SK-N-SH treated with all-trans-retinoic acid at 6 μM for 48 hours (cell line): ENCODE measurements at regions not wholly inside any gene's neighbourhood (a gene's known extent, or its start where the extent isn't known, plus 50 kb on each side); places are given as distances from the start of the nearest gene placed in this dataset.

ENCODE experiments used
- ATAC-seq: fragments of 200-7000 bp; cut with Tn5 transposase; 3 replicates; pipeline ENCODE4 v1.9.1; 2020; ENCODE audit warnings: mild to moderate bottlenecking, moderate library complexity
- ARNTL ChIP-seq: fragments of 450-650 bp; formaldehyde crosslinking; IDR thresholded peaks from 2 replicates; pipeline ENCODE4 v1.5.0; 2020; ENCODE audit warnings: low read depth, mild to moderate bottlenecking, moderate library complexity, borderline replicate concordance
- BACH2 ChIP-seq: fragments of 250-450 bp; sonication (Bioruptor Pico); IDR thresholded peaks from 2 replicates; pipeline ENCODE4 v1.9.0; 2021; ENCODE audit warnings: mild to moderate bottlenecking, borderline replicate concordance
- ESRRG ChIP-seq: fragments of 250-450 bp; sonication (Bioruptor Pico); IDR thresholded peaks from 2 replicates; pipeline ENCODE4 v1.6.1; 2021; ENCODE audit warnings: mild to moderate bottlenecking
- GLIS3 ChIP-seq: fragments of 250-450 bp; sonication (Bioruptor Pico); IDR thresholded peaks from 2 replicates; pipeline ENCODE4 v1.5.0; 2020; ENCODE audit warnings: mild to moderate bottlenecking, moderate library complexity
- PPARA ChIP-seq: fragments of 250-450 bp; sonication (Bioruptor Pico); IDR thresholded peaks from 2 replicates; pipeline ENCODE4 v1.5.0; 2020; ENCODE audit warnings: mild to moderate bottlenecking, borderline replicate concordance
- RARB ChIP-seq: fragments of 250-450 bp; sonication (Bioruptor Pico); IDR thresholded peaks from 2 replicates; pipeline ENCODE4 v1.8.0; 2021; ENCODE audit warnings: mild to moderate bottlenecking, moderate library complexity
- SNAI2 ChIP-seq: fragments of 250-450 bp; sonication (Bioruptor Pico); IDR thresholded peaks from 2 replicates; pipeline ENCODE4 v1.5.0; 2020; ENCODE audit warnings: mild to moderate bottlenecking, moderate library complexity
- TOX ChIP-seq: fragments of 250-450 bp; sonication (Bioruptor Pico); IDR thresholded peaks from 2 replicates; pipeline ENCODE4 v1.8.0; 2021; ENCODE audit warnings: mild to moderate bottlenecking, moderate library complexity, borderline replicate concordance
- ZC3H10 ChIP-seq: fragments of 250-450 bp; sonication (Bioruptor Pico); IDR thresholded peaks from 2 replicates; pipeline ENCODE4 v1.5.1; 2021; ENCODE audit warnings: mild to moderate bottlenecking, moderate library complexity
- ZFP3 ChIP-seq: fragments of 250-450 bp; sonication (Bioruptor Pico); IDR thresholded peaks from 2 replicates; pipeline ENCODE4 v1.5.0; 2020; ENCODE audit warnings: mild to moderate bottlenecking, moderate library complexity
- ZFP30 ChIP-seq: fragments of 450-650 bp; formaldehyde crosslinking; IDR thresholded peaks from 2 replicates; pipeline ENCODE4 v1.5.0; 2022; ENCODE audit warnings: mild to moderate bottlenecking, moderate library complexity
- ZNF565 ChIP-seq: fragments of 450-650 bp; formaldehyde crosslinking; conservative IDR thresholded peaks from 2 replicates; pipeline ENCODE4 v1.5.0; 2020; ENCODE audit warnings: low read depth, mild to moderate bottlenecking, moderate library complexity
- ZNF8 ChIP-seq: fragments of 450-650 bp; formaldehyde crosslinking; IDR thresholded peaks from 2 replicates; pipeline ENCODE4 v1.5.0; 2020; ENCODE audit warnings: mild to moderate bottlenecking, moderate library complexity
- TF ChIP-seq, protein P1 (sequence below): fragments of 250-450 bp; sonication (Bioruptor Pico); IDR thresholded peaks from 2 replicates; pipeline ENCODE4 v1.8.0; 2020; ENCODE audit warnings: mild to moderate bottlenecking, moderate library complexity, borderline replicate concordance
- TF ChIP-seq, protein P2 (sequence below): fragments of 250-450 bp; sonication (Bioruptor Pico); IDR thresholded peaks from 2 replicates; pipeline ENCODE4 v1.8.0; 2021; ENCODE audit warnings: low read depth, mild to moderate bottlenecking, moderate library complexity, borderline replicate concordance
- TF ChIP-seq, protein P3 (sequence below): fragments of 250-450 bp; sonication (Bioruptor Pico); IDR thresholded peaks from 2 replicates; pipeline ENCODE4 v1.5.0; 2020; ENCODE audit warnings: mild to moderate bottlenecking, moderate library complexity
- TF ChIP-seq, protein P4 (sequence below): fragments of 250-450 bp; sonication (Bioruptor Pico); IDR thresholded peaks from 2 replicates; pipeline ENCODE4 v1.5.1; 2021; ENCODE audit warnings: mild to moderate bottlenecking, moderate library complexity

DNA sequence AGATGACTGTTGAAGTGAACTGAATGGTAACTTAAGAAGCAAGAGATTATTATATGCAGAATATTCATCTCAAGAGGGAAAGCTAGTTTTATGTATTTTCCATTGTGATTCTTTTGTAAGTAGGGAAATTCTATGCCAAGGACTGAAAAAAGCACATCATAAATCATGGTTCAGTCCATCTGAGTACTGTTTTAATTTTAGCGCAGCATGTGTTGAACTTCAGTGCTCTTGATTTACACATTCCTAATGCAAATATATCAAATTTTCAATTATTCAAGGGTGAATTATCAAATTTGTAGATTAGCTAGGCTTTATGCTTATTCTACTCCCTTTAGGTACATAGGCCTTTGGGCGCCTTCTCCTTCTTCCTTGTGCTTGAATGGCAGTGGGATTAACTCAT lies 50.3 kb upstream of the TCF12 start:
- no peak for ATAC-seq
- TF ChIP-seq ESRRG (no peak), BACH2 (CRISPR knock-in tag) (no peak)
- TF ChIP-seq, protein P1, sequence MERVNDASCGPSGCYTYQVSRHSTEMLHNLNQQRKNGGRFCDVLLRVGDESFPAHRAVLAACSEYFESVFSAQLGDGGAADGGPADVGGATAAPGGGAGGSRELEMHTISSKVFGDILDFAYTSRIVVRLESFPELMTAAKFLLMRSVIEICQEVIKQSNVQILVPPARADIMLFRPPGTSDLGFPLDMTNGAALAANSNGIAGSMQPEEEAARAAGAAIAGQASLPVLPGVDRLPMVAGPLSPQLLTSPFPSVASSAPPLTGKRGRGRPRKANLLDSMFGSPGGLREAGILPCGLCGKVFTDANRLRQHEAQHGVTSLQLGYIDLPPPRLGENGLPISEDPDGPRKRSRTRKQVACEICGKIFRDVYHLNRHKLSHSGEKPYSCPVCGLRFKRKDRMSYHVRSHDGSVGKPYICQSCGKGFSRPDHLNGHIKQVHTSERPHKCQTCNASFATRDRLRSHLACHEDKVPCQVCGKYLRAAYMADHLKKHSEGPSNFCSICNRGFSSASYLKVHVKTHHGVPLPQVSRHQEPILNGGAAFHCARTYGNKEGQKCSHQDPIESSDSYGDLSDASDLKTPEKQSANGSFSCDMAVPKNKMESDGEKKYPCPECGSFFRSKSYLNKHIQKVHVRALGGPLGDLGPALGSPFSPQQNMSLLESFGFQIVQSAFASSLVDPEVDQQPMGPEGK = no peak

DNA sequence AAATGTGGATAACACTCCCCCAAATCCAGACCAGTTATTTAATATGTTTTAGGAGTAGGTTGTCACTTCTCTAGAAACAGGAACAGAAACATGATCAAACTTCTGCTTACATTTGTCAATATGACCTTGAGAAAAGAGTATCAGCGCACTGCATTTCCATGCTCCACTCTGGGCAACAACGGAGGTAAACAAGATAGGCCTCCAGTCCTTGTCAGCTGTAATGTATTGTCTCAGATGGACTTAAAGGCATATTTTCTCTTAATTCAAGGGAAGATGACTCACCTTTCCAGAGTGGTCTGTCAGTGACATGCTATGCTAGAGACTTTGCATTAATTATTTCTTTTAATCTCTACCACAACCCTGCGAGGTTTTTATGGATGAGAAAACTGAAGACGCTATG lies 51.6 kb upstream of the TCF12 start:
- ATAC-seq = peak; percentile 71
- TF ChIP-seq ZC3H10 = no peak
- no peak for TF ChIP-seq GLIS3 (CRISPR knock-in tag)
- TF ChIP-seq ARNTL = no peak
- no peak for TF ChIP-seq SNAI2
- TF ChIP-seq ZFP30 (CRISPR knock-in tag) = no peak
- TF ChIP-seq TOX (CRISPR knock-in tag) = no peak
- TF ChIP-seq PPARA (CRISPR knock-in tag) = no peak
- TF ChIP-seq ZFP3 (CRISPR knock-in tag) = no peak
- TF ChIP-seq ZNF8 = no peak
- TF ChIP-seq, protein P2, sequence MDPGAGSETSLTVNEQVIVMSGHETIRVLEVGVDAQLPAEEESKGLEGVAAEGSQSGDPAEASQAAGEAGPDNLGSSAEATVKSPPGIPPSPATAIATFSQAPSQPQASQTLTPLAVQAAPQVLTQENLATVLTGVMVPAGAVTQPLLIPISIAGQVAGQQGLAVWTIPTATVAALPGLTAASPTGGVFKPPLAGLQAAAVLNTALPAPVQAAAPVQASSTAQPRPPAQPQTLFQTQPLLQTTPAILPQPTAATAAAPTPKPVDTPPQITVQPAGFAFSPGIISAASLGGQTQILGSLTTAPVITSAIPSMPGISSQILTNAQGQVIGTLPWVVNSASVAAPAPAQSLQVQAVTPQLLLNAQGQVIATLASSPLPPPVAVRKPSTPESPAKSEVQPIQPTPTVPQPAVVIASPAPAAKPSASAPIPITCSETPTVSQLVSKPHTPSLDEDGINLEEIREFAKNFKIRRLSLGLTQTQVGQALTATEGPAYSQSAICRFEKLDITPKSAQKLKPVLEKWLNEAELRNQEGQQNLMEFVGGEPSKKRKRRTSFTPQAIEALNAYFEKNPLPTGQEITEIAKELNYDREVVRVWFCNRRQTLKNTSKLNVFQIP (CRISPR knock-in tag) = no peak
- TF ChIP-seq RARB (CRISPR knock-in tag) = no peak
- TF ChIP-seq, protein P3, sequence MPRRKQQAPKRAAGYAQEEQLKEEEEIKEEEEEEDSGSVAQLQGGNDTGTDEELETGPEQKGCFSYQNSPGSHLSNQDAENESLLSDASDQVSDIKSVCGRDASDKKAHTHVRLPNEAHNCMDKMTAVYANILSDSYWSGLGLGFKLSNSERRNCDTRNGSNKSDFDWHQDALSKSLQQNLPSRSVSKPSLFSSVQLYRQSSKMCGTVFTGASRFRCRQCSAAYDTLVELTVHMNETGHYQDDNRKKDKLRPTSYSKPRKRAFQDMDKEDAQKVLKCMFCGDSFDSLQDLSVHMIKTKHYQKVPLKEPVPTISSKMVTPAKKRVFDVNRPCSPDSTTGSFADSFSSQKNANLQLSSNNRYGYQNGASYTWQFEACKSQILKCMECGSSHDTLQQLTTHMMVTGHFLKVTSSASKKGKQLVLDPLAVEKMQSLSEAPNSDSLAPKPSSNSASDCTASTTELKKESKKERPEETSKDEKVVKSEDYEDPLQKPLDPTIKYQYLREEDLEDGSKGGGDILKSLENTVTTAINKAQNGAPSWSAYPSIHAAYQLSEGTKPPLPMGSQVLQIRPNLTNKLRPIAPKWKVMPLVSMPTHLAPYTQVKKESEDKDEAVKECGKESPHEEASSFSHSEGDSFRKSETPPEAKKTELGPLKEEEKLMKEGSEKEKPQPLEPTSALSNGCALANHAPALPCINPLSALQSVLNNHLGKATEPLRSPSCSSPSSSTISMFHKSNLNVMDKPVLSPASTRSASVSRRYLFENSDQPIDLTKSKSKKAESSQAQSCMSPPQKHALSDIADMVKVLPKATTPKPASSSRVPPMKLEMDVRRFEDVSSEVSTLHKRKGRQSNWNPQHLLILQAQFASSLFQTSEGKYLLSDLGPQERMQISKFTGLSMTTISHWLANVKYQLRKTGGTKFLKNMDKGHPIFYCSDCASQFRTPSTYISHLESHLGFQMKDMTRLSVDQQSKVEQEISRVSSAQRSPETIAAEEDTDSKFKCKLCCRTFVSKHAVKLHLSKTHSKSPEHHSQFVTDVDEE (CRISPR knock-in tag) = no peak
- TF ChIP-seq, all 23 proteins: peak for 0

DNA sequence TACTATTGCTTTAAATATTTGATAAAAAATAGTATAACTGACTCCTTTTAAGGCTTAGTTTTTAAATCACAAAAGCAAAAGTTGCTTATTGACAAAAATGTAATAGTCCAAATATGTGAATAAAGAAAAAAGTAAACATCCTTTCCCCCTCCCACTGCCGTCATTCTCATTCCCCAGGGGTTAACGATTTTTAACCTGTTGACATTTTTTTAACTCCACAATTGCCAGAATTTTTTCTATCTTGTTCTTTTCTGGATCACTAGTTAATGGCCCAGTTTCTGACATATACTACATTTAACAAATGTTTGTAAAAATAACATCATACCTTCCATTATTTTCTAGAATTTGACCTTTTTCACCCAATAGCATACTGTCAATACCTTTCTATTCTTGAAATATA lies 60.6 kb upstream of the TCF12 start:
- TF ChIP-seq ZNF565 = no peak
- TF ChIP-seq ZNF8 = no peak
- TF ChIP-seq, protein P4, sequence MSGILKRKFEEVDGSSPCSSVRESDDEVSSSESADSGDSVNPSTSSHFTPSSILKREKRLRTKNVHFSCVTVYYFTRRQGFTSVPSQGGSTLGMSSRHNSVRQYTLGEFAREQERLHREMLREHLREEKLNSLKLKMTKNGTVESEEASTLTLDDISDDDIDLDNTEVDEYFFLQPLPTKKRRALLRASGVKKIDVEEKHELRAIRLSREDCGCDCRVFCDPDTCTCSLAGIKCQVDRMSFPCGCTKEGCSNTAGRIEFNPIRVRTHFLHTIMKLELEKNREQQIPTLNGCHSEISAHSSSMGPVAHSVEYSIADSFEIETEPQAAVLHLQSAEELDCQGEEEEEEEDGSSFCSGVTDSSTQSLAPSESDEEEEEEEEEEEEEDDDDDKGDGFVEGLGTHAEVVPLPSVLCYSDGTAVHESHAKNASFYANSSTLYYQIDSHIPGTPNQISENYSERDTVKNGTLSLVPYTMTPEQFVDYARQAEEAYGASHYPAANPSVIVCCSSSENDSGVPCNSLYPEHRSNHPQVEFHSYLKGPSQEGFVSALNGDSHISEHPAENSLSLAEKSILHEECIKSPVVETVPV (CRISPR knock-in tag) = no peak
- TF ChIP-seq TOX (CRISPR knock-in tag) = no peak
- no peak for TF ChIP-seq ZFP3 (CRISPR knock-in tag)
- TF ChIP-seq, protein P3 (CRISPR knock-in tag) = no peak
- TF ChIP-seq, protein P1 = no peak
- no peak for TF ChIP-seq BACH2 (CRISPR knock-in tag)
- ATAC-seq = no peak
